GM18907 (cell line): ENCODE measurements at regions not wholly inside any gene's neighbourhood (a gene's known extent, or its start where the extent isn't known, plus 50 kb on each side); places are given as distances from the start of the nearest gene placed in this dataset.

Source experiments
- ATAC-seq: cut with Tn5 transposase; IDR thresholded peaks from one replicate; pipeline ENCODE4 v1.9.1; 2021; ENCODE audit warnings: mild to moderate bottlenecking, moderate library complexity; ENCODE audit not compliant: unreplicated experiment

DNA sequence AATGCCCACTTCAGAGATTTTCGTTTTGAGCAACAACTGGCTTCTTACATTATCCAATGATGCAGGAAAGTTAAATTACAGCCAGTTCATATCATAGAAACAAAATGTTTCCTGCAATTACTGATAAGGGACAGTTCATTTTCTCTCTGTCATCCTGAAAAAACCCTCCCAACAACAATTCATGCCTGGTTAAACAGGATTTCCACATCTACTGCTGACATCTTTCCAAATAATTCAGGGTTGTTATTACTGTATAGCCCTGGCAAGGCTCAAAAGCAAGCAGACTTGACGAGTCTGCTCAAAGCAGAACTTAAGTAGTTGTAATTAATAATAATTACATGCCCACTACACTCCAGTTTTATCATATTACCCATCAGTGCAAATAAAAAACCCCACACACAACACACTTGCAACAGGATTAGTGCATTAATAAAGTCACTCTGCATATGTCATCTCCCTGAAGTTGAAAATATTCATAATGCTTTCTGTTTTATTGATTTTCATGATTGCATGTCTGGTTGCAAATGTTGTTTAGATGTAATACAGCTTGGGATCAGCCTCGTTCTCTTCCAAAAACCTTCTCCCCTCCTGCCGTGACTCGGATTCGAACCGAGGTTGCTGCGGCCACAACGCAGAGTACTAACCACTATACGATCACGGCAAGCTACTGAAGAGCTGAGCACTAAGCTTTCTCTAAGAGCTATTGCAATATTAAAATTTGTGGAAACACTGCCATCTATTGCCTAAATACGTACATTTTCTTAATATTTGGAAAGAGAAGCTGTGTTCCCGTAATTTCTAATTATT lies 119.6 kb upstream of the NFIB start:
- no peak for ATAC-seq

GRCh38 chr9:14432666-14433350 lies 118.9 kb upstream of the NFIB start:
- ATAC-seq, result no peak

DNA sequence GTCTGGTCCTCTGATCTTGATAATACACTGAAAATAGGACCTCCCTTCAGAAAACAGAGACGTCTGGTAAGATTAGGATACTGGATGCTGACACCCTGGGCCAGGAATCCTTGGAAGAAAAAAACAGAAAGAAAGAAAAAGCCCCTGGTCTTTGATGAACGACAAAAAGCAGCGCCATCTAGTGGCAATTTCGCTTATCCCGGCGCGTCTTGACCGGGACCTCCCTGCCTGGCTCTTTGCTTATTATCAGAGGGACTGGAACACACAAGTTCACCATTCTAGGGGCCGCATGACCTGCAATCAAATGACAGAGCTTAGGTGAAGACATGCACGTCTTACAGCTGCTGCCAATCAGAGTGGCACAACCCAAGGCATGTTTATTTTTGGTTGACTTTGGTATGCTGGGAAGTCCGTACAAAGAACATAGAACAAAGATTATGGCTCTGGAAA lies 114.9 kb upstream of the NFIB start:
- ATAC-seq, result peak; percentile 70

GRCh38 chr9:14427419-14427818 lies 113.5 kb upstream of the NFIB start:
- ATAC-seq, result no peak

- no peak for ATAC-seq
These were observed 111.0 kb upstream of the NFIB start for GRCh38 chr9:14424983-14425382.

GRCh38 chr9:14424289-14424688 lies 110.3 kb upstream of the NFIB start:
- ATAC-seq, result no peak

DNA sequence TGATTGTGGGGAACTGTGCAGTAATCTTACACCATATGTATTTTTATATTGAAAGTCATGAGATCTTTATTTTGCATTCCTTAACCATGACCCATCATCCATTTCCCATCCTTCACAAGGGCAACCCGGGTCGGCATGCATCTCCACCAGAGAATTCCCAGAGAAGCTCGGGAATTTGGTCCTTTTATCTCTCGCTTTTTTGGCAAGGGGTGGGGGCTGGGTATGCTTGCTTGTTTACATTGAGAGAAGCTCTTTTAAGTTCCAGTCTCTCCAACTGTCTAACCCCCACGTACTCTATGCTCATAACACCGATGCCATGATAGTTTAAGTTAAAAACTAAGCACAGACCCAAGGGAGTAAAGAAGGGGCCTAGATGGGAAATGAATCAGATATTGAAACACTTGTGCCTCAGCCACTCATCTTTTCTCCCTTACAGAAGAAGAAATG lies 109.9 kb upstream of the NFIB start:
- no peak for ATAC-seq

GRCh38 chr9:14421291-14421690 lies 107.3 kb upstream of the NFIB start:
- ATAC-seq, result no peak

GRCh38 chr9:14418941-14419937 lies 105.3 kb upstream of the NFIB start:
- no peak for ATAC-seq

GRCh38 chr9:14418301-14418940 lies 104.5 kb upstream of the NFIB start:
- ATAC-seq, result no peak

DNA sequence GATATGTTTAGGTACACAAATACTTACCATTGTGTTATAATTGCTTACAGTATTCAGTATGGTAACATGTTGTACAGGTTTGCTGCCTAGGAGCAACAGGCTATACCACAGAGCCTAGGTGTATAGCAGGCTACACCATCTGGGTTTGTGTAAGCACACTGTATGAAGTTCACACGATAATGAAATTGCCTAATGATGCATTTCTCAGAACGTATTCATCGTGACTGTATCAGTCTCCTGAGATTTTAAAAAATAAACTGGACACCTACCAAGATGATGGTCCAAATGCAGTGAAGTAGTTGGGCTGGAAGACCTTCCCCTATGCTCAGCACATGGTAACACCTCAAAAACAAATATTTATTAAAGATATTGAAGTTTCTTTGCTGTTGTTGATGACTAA lies 103.3 kb upstream of the NFIB start:
- ATAC-seq, result no peak

DNA sequence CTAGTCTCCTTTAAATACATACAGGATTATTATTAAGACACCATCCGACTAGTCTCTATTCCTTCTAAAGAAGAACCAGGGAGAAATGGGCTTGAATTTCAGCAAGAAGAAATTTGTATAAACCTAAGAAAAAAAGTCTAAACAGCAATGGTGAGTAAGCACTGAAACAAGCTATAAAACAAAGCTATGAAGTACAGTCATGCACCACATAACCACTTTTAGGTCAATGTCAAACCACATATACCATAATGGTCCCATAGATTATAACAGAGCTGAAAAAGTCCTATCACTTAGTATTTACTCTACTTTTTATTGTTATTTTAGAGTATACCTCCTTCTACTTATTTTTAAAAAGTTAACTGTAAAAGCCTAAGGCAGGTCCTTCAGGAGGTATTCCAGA lies 102.0 kb upstream of the NFIB start:
- no peak for ATAC-seq

GRCh38 chr9:14413812-14414211 lies 99.9 kb upstream of the NFIB start:
- ATAC-seq, result no peak

GRCh38 chr9:14412775-14413174 lies 98.8 kb upstream of the NFIB start:
- ATAC-seq, result no peak

DNA sequence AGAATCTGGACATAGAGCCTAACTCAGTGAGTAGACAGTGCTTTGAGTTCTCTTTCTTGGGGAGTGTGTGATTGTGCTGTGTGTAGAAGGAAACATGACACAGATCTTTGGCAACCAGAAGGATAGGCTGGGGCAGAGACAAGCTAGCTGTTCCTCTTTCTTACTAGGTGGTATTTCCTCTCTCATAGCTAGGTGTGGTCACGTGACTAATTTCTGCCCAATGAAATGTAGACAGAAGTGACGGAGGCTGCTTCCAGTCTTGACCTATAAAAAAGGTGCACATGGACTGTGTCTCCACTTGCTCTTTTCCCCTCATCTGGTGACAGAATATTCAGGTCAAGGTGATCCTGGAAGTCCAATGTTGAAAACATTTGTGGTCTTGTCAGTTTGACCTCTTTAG lies 92.5 kb upstream of the NFIB start:
- ATAC-seq, result no peak

GRCh38 chr9:14405176-14405706 lies 91.3 kb upstream of the NFIB start:
- no peak for ATAC-seq

DNA sequence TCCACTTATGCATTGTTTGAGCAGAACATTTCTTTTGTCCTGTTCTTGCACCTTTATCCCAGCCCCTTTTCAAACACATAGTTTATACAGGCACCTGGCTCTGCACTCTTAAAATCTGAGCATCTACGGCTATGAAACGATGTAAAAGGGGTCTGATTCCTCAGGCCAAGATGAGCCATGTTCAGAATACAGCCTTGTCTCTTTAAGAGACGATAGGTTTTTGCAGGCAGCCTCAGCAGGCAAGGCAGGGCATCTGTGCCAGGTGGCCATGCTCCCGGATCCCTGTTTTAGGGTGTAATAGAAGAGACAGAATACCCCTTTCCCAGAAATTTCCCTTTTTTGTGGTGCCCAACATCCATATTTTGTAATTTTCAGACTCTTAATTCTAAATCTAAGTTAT lies 89.1 kb upstream of the NFIB start:
- ATAC-seq, result no peak

DNA sequence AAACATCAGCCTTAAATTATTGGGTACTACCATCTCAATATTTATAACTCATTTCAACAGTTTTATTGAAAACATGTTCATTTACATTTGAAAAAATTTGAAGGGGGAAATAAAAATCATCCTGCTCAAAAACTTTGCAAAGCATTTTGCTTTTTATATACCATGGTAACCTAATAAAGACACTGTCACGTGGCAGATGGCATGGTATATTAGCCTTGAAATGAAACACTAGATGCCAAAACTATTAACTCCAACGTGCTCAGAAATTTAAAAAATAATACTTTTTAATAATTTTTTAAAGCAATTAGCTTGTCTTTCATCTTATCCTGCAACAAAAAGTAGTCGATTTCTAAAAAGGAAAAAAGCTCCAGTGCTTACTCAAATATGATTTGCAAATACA lies 88.6 kb upstream of the NFIB start:
- no peak for ATAC-seq

DNA sequence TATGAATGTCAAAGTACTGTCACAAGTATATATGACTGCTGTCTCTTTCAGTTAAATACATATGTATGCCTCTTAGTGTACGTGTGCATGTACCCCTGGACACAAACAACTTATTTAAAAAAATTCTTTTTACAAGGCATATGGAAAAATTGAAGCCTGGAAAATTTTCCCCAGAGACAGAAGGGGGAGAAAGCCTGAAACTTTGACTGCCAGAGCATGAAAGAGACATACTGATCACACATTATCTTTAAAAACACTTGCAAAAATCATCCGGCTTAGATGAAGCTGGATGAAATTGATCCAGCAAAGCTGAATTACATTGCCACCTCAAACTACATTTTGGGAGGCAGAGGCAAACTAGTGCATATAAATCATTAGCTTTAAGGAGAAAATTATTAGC lies 88.0 kb upstream of the NFIB start:
- ATAC-seq, result no peak

DNA sequence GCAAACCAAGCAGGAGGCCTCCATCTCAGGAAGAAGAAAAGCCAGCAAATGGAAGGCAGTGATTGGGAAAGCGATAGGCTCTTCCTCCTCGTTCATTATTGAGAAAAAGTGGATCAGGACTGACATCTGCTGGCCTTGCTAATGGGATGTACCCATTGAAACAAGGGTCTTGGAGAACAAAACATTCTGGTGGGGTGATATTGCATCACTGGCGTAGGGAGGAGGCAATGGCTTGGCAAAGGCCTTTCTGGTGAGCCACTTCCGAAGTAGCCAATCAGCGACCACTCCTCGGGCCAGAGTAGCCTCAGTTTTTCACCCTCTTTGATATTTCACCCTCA lies 86.7 kb upstream of the NFIB start:
- no peak for ATAC-seq
